ENCODE measurements at regions not wholly inside any gene's neighbourhood (a gene's known extent, or its start where the extent isn't known, plus 50 kb on each side); places are given as distances from the start of the nearest gene placed in this dataset.

DNA sequence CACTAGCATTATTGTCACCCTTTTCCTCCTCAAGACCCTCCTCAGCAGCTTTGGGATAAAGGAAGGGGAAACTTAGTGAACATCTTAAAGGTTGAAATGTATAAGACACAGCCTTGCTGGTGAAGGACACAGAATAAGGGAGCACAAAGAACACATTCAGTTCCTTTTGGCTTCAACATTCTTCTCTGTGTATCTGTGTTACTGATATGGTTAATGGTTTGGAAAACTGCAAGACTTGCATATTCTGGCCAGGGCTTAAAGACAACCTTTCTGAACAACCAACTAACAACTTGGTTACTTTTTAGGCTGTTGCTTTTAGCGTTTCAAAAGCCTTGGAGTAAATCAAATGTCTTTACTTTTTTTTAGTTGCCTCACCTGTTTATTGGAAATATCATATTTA lies 680.5 kb downstream of the MECOM start:
- no peak for DNase-seq
- in situ Hi-C loops (cut with HindIII; ENCODE audit: low pct_ligation_motif_present, low pct_unique_long_range_greater_than_20kb, low sequenced_read_pairs) = no loop called here

DNA sequence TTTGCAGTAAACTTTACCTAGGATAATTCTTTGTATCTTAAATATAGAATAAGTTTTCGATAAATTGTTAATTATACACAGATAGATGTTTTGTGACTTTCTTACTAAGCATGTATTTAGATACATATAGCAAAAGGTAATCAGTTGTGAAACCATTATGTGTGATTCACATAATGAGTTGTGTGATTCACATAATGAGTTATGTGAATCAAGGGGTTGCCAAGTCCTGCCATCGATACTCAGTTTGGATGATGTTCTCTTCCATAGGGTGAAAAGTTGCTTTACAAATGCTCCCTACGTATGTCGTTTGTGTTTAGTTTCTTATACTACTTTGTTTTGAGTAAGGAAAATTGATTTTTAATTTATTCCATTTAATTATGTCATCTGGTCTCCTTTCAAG lies 682.1 kb downstream of the MECOM start:
- in situ Hi-C loops (cut with HindIII; ENCODE audit: low pct_ligation_motif_present, low pct_unique_long_range_greater_than_20kb, low sequenced_read_pairs) = no loop called here
- DNase-seq = no peak

DNA sequence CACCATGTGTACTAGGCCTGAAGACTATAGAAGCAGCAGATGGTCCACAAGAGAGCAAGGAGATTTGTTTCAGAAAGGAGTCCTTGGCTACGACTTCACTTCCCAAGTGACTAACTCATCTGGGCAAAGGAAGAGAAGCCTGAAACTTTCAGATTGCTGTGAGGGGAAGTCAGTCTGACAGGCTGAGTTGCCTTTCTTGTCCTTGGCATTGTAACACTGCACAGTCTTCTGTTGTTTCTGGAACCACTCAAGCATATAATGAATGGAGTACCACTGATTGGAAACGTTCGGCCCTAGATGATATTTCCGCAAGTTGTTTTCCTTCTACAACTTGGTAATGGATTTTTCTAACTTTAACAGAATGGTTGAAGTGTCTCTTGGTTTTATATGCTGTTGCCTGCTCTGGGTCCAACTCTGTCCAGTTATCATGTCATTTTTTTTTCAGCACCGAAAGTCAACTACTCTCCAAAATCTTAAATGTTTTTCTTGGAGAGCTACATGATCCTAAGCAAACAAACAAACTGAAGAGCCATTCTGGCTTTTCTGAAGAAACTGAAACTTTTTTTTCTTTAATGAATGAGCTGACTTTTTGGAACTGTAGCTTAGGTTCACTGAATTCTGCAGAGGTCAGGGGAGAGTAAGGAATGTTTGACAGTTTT lies 685.7 kb downstream of the MECOM start:
- in situ Hi-C loops (cut with HindIII; ENCODE audit: low pct_ligation_motif_present, low pct_unique_long_range_greater_than_20kb, low sequenced_read_pairs) = no loop called here

DNA sequence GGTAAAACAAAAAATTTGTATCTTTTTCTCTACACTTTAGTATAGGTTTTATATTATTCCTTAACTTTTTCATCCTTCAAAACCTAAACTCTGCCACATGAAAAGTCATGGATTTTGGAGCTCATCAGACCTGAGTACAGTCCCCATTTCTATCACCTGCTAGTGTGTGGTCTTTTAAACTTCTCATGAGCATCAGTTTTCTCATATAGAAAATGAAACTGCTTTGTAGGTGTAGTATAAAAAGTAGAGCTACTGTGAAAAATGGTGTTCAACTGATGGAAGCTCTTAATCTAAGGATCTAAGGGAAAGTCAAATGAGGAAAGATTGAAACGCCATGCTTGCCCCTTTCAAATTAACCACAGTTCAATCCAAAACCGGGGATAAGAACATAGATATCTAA lies 686.5 kb downstream of the MECOM start:
- in situ Hi-C loops (cut with HindIII; ENCODE audit: low pct_ligation_motif_present, low pct_unique_long_range_greater_than_20kb, low sequenced_read_pairs) = no loop called here
- no peak for DNase-seq

More for the DNA sequence above, 685.7 kb downstream of the MECOM start:
- DNase-seq = no peak

DNA sequence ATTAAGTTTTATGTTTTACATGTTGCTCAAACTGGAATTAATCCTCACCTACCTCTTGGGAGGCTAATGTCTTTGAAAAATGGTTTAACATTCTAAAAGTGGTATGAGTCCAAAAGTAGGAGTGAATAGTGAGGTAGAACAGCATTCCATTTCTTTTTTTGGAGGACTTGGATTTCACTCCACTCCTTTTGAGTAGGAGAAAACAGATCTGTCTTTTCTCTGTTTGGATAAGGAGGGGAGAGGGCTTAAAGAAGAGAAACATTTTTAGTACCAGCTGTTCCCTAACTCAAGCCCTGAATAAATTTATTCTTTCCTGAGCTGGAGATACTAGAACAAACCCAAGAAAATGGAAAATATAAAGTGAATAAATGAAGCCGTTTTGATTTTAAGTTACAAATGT lies 687.9 kb downstream of the MECOM start:
- in situ Hi-C loops (cut with HindIII; ENCODE audit: low pct_ligation_motif_present, low pct_unique_long_range_greater_than_20kb, low sequenced_read_pairs) = no loop called here
- DNase-seq = no peak

DNA sequence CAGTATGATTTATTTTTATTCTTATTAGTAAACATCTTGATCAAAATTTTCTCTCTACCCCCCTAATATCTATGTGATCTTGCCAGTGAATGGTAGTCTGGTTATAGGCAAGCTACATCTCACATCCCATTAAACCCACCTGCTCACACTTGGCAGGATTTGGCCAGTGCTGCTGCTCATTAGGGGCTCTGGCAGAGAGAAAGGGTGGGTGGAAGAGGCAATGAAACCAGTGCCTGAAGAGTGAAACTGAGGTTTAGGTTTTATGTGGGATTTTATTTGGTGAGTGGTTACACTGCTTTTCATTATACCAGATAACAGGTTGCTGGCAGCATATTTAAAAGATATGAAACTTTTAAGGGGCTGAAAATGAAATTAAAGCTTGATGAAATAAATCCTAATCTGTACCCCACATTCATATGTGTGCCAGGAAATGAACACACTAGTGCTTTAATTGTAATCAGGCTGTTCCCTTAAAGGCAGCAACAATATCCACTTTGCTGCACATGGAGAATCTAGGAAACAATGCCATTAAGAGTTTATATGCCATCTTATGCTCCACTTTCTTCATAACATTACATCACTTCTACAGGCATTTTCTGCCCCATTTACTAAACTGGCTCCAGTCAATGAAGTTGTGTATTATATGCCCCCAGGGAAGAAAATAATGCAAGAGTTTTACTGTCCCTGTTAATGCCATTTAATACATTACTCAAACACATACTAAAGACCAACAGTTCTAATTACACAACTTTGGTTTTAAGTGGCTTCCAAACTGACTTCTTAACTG lies 688.7 kb downstream of the MECOM start:
- in situ Hi-C loops (cut with HindIII; ENCODE audit: low pct_ligation_motif_present, low pct_unique_long_range_greater_than_20kb, low sequenced_read_pairs) = no loop called here
- DNase-seq = no peak

DNA sequence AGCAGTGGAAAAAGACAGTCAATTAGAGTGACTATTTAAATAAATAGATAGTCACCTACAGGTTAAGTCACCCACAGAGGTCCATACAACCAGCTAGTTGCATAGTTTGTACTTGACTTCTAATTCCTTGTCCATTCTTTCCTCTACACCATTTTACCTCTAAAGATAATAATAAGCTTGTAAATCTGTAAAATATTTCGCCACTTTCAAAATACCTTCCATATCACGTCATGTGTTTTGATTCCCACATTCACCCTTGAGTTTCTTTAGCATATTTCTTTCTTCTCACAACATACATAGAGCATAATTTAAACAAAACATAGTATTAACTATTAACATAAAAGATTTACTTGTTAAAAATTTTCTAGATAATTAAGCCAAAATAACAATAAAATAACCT lies 689.6 kb downstream of the MECOM start:
- in situ Hi-C loops (cut with HindIII; ENCODE audit: low pct_ligation_motif_present, low pct_unique_long_range_greater_than_20kb, low sequenced_read_pairs) = no loop called here
- no peak for DNase-seq

DNA sequence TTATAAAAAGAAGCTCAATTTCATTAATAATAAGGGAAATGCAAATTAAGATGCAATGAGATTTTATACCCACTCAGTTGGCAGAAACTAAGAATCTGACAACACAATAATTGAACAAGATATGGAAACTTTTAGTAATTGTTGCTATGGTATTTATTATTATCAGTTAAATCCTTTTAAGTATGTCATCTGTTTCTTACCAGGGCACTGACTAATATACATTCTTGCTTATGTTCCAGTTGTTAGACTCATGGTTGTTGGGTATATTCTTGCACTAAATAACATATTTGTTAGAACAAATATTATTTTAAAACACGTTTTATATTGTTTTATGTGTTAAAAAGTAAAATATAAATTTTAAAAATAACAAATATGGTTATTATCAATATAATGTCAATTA lies 690.3 kb downstream of the MECOM start:
- DNase-seq = no peak
- in situ Hi-C loops (cut with HindIII; ENCODE audit: low pct_ligation_motif_present, low pct_unique_long_range_greater_than_20kb, low sequenced_read_pairs) = no loop called here

DNA sequence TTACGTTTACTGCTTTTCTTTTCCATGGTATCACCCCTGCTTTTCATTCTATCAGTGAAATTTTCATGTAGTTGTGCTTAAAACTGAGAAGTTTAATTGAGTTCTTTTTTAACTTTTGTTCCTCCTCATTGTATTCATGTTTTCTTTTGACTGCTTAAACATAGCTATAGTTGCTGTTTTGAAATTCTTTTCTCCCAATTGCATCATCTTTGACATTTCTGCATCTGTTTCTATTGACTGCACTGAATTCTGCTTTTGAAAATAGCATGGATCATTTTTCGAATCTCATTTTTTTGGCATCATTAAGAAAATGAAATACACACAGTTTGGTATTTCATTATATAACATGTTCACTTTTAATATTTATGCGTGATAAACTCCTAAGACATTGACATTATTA lies 694.9 kb downstream of the MECOM start:
- DNase-seq = no peak
- in situ Hi-C loops (cut with HindIII; ENCODE audit: low pct_ligation_motif_present, low pct_unique_long_range_greater_than_20kb, low sequenced_read_pairs) = no loop called here

DNA sequence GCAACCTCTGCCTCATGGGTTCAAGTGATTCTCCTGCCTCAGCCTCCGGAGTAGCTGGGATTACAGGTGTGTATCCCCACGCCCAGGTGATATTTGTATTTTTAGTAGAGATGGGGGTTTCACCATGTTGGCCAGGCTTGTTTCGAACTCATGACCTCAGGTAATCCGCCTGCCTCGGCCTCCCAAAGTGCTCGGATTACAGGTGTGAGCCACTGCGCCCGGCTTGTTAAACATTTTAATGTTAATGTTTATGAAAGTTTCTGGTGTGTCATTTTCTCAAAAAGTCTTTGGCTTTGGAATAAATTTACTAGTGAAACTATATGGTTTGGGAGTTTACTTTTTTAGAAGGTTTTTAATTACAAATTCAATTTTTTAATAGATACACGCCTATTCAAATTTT lies 698.8 kb downstream of the MECOM start:
- in situ Hi-C loops (cut with HindIII; ENCODE audit: low pct_ligation_motif_present, low pct_unique_long_range_greater_than_20kb, low sequenced_read_pairs) = no loop called here
- DNase-seq = no peak

DNA sequence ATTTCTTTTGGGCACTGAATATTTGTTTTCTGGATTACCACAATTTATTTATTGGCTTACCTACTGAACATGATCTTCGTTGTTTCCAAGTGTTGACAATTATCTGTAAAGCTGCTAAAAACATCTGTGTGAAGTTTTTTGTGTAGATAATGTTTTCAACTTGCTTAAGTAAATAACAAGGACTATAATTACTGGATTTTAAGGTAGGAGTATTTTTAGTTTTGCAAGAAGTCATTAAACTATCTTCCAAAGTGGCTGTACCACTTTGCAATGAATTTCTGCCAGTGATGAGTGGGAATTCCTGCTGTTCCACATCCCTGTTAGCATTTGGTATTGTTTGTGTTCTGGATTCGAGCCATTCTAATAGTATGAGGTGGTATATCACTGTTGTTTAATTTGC lies 702.2 kb downstream of the MECOM start:
- in situ Hi-C loops (cut with HindIII; ENCODE audit: low pct_ligation_motif_present, low pct_unique_long_range_greater_than_20kb, low sequenced_read_pairs) = no loop called here
- DNase-seq = no peak

DNA sequence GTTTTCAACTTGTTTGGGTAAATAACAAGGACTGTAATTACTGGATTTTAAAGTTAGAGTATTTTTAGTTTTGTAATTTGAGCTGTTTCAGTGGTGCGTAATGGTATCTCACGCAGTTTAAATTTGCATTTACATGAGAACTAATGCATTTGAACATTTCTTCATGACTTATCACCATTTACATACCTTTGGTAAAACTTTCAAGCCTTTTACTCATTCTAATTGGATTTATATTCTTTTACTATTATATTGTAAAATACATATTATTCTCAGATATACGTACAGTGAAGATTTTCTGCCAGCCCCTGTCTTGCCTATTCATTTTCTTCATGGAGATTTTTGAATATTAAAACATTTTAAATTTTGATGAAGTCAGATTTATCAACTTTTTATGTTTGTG lies 703.8 kb downstream of the MECOM start:
- no peak for DNase-seq
- in situ Hi-C loops (cut with HindIII; ENCODE audit: low pct_ligation_motif_present, low pct_unique_long_range_greater_than_20kb, low sequenced_read_pairs) = no loop called here

DNA sequence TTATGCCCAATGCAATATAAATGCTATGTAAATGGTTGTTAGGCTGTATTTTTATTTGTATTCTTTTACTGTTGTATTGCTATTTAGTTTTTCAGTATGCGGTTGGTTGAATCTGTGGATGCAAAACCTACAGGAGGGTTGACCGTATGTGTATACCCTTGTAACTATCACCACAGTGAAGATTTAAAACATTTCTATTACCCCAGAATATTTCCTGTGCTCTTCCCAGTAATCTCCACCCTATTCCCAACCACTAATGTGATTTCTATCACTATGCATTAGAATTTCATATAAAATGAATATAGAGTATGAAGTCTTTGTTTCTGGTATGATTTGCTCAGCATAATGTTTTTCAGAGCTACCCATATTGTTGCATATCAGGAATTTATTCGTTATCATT lies 705.0 kb downstream of the MECOM start:
- in situ Hi-C loops (cut with HindIII; ENCODE audit: low pct_ligation_motif_present, low pct_unique_long_range_greater_than_20kb, low sequenced_read_pairs) = no loop called here
- DNase-seq = no peak

DNA sequence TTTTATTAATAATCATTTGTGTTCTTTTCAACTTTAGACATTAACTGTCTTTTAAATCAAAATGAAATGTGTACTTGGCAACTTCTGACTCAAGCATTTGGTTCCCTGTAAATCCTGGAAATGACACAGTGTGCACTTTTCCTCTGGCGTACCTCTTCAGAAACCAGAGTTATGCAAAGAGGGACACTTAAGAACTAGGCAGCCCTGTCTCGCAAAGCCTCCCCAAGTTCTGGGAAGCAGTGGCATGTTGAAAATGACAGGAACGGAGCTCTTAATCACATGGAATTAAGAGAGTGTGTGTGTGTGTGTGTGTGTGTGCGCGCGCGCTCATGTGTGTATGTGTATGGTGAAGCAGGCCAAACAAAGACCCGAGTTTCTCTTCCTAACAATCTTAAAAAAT lies 707.4 kb downstream of the MECOM start:
- DNase-seq = no peak
- in situ Hi-C loops (cut with HindIII; ENCODE audit: low pct_ligation_motif_present, low pct_unique_long_range_greater_than_20kb, low sequenced_read_pairs) = no loop called here

DNA sequence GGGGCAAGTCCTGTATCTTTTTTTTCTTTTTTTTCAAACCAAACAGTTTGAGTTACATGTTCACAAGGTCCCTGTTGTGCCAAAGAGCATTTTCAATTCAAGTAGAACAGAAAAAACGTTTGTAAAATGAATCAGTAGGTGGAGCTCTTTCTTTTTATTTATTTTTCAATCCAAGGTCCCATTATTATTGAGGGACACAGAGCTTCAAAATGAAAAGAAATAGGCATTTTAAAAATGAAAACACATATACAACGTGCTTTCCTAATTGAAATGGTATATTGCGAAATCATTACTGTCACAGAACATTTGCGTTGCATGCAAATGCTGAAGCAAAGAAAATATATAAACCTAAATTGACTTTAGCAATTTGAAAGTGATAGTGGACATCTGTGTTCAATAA lies 711.0 kb downstream of the MECOM start:
- peak; percentile 39 for DNase-seq
- in situ Hi-C loops (cut with HindIII; ENCODE audit: low pct_ligation_motif_present, low pct_unique_long_range_greater_than_20kb, low sequenced_read_pairs) = no loop called here

DNA sequence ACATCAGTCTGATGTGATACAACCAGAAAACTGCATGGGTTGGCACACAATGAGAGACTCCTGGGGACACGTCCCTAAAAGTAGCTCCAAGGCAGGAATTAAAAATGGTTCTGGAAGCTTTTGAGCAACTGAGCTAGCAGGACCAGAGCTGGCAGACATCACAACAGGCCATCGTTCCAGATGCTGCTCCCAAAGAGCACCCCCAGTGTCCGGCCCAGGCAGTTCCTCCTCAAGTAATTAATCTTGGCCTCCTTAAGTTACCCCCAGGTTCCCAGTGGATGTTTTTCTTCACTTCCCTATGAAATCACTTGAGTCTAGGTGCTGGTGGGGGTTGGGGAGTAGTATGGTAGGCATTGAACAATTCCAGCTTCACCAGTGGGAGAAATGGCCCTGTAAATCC lies 711.6 kb downstream of the MECOM start:
- no peak for DNase-seq
- in situ Hi-C loops (cut with HindIII; ENCODE audit: low pct_ligation_motif_present, low pct_unique_long_range_greater_than_20kb, low sequenced_read_pairs) = no loop called here

DNA sequence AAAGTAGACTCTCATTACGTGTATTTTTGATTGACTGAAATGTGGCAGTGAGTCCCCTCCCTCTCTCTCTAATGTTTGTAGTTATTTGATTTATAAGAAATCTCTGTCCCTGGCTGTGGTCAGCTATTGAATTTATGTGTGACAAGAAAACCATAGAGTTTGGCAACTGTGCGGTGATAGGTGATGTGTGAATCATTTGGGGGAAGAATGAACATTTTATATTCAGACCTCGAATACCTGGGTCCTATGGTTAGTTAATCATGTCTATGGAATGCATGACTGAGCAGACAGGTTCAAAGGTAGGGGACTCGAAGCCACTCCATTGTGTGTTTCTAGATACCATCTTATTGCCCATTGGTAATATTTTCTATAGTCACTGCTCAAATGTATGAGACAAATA lies 712.1 kb downstream of the MECOM start:
- DNase-seq = no peak
- in situ Hi-C loops (cut with HindIII; ENCODE audit: low pct_ligation_motif_present, low pct_unique_long_range_greater_than_20kb, low sequenced_read_pairs) = no loop called here

DNA sequence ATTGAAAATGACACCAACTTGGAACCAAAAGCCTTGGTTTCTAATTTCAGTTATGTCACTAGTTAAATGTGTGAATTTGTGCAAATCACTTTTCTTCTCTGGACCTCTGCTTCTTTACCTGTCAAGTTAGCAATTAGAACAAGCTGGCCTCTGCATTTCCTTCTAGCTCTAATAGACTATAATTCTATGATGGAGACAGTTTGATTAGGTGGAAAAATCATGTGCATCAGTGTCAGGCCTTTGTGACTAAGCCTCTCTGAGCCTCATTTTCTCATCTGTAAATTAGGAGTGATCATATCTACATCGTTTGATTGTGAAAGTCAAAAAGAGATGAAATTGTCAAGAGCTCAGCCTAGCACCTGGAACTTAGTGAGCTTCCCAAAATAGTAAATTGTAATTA lies 712.9 kb downstream of the MECOM start:
- no peak for DNase-seq
- in situ Hi-C loops (cut with HindIII; ENCODE audit: low pct_ligation_motif_present, low pct_unique_long_range_greater_than_20kb, low sequenced_read_pairs) = no loop called here

DNA sequence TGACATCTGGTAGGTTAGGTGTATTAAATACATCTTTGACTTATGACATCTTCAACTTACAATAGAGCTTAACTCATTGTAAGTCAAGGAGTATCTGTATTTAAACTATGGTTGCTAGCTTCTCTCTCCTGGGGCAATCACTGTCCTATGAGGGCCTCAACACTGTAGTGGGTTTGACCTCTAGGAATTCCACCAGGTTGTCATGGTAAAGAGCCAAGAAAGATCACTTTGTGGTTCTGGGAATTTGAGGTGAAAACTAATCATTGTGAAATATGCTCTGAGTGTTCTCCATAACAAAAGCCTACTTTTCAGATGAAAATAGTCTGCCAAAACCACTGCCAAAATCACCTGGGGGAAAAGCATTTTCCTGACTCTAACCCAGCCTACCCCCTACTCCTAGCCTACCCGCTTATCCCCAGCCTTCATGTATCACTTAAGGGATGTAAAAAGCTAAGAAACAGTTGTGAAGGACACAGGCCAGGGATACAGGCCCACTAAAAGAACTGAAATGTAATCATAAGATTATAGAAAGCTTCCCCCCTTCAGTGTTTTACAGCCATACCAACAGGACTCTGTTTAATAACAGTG lies 723.8 kb downstream of the MECOM start:
- in situ Hi-C loops (cut with HindIII; ENCODE audit: low pct_ligation_motif_present, low pct_unique_long_range_greater_than_20kb, low sequenced_read_pairs) = no loop called here
- DNase-seq = no peak

DNA sequence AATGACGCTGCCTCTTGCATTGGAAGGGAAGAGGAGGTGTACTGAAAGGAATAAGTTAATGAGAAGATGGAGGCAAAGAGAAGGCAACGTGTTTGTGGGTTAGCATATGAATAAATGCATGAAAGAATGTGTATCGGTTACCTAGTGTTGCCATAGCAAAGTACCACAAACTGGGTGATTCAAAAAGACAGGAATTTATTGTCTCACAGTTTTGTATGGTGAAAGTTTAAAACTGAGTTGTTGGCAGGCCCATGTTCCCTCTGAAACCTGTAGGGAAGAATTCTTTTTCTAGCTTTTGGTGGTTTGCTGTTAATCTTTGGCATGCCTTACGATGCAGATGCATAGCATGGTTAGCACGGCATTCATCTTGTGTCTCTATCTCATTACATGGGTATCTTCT lies 729.9 kb downstream of the MECOM start:
- in situ Hi-C loops (cut with HindIII; ENCODE audit: low pct_ligation_motif_present, low pct_unique_long_range_greater_than_20kb, low sequenced_read_pairs) = no loop called here
- DNase-seq = peak; percentile 7

Measured in ACHN (cell line).